GM18520 (cell line): ENCODE measurements at regions not wholly inside any gene's neighbourhood (a gene's known extent, or its start where the extent isn't known, plus 50 kb on each side); places are given as distances from the start of the nearest gene placed in this dataset.

Experiments used
- ATAC-seq: cut with Tn5 transposase; IDR thresholded peaks from one replicate; pipeline ENCODE4 v1.9.1; 2021; ENCODE audit not compliant: unreplicated experiment

- ATAC-seq: no peak
Observed at GRCh38 chr6:81822568-81822967, 70.1 kb upstream of the TENT5A start.

GRCh38 chr6:81821449-81821848, 69.0 kb upstream of the TENT5A start:
- ATAC-seq: peak; percentile 25

- ATAC-seq: peak; percentile 45
Observed at GRCh38 chr6:81820980-81821379, 68.5 kb upstream of the TENT5A start.

GRCh38 chr6:81820422-81820821, 67.9 kb upstream of the TENT5A start:
- no peak for ATAC-seq

GRCh38 chr6:81819767-81820166, 67.3 kb upstream of the TENT5A start:
- no peak for ATAC-seq

GRCh38 chr6:81818901-81819361, 66.5 kb upstream of the TENT5A start:
- ATAC-seq: peak; percentile 48

GRCh38 chr6:81816380-81816779, 63.9 kb upstream of the TENT5A start:
- no peak for ATAC-seq

GRCh38 chr6:81814370-81815076, 62.0 kb upstream of the TENT5A start:
- ATAC-seq: no peak

- no peak for ATAC-seq
Observed at GRCh38 chr6:81813305-81813704, 60.8 kb upstream of the TENT5A start.

GRCh38 chr6:81812401-81812800, 59.9 kb upstream of the TENT5A start:
- no peak for ATAC-seq

- no peak for ATAC-seq
Observed at GRCh38 chr6:81808851-81809570, 56.5 kb upstream of the TENT5A start.

- ATAC-seq: no peak
Observed at GRCh38 chr6:81806793-81807565, 54.5 kb upstream of the TENT5A start.

- no peak for ATAC-seq
Observed at GRCh38 chr6:81802356-81802755, 49.9 kb upstream of the TENT5A start.
